H1 (cell line): ENCODE measurements at regions not wholly inside any gene's neighbourhood (a gene's known extent, or its start where the extent isn't known, plus 50 kb on each side); places are given as distances from the start of the nearest gene placed in this dataset.

Experiments
- CTCF ChIA-PET: fragments of 300-600 bp; sonication (Branson Sonifier 250); formaldehyde crosslinking; loops from one replicate; lab custom pipeline; 2021; ENCODE audit not compliant: partially characterized antibody; lab: Charles Lee
- POLR2A ChIA-PET: fragments of 300-600 bp; sonication (Branson Sonifier 250); formaldehyde crosslinking; loops from one replicate; lab custom pipeline; 2021; ENCODE audit warnings: inconsistent platforms; ENCODE audit not compliant: partially characterized antibody; lab: Charles Lee
- DNase-seq, 2 experiments: peaks; one replicate each; pipeline versions ENCODE4 v3.0.0 to v3.0.0-alpha.2; 2010 to 2022; ENCODE audit warnings: low spot score in 2 of 2, low read depth in 1 of 2, mixed read lengths in 1 of 2
- FAIRE-seq: peaks from 2 replicates; lab custom pipeline; 2011; peaks lifted over from hg19 to GRCh38; lab: Jason Lieb, UNC
- H2AFZ ChIP-seq: 2 replicates; pipeline ENCODE4 v1.8.1; 2012; ENCODE audit warnings: low read length, inconsistent platforms
- H2AK5ac ChIP-seq: 2 replicates; pipeline ENCODE4 v1.6.1; 2013; ENCODE audit warnings: low read depth, low read length
- H2BK120ac ChIP-seq: replicated peaks from 2 replicates; pipeline ENCODE3; 2013; ENCODE audit warnings: low read depth, low read length, inconsistent platforms
- H2BK12ac ChIP-seq: 2 replicates; pipeline ENCODE4 v1.6.1; 2013; ENCODE audit warnings: low read depth, low read length
- H2BK15ac ChIP-seq: 2 replicates; pipeline ENCODE4 v1.6.1; 2013; ENCODE audit warnings: low read length
- H2BK20ac ChIP-seq: 2 replicates; pipeline ENCODE4 v1.6.1; 2013; ENCODE audit warnings: low read length
- H2BK5ac ChIP-seq: 2 replicates; pipeline ENCODE4 v1.6.1; 2013; ENCODE audit warnings: low read depth, low read length
- H3K14ac ChIP-seq: 2 replicates; pipeline ENCODE4 v1.6.1; 2013; ENCODE audit warnings: inconsistent platforms; ENCODE audit not compliant: insufficient read length
- H3K18ac ChIP-seq: 2 replicates; pipeline ENCODE4 v1.6.1; 2013; ENCODE audit warnings: low read length; ENCODE audit errors: extremely low read depth
- H3K23ac ChIP-seq: 2 replicates; pipeline ENCODE4 v1.6.1; 2013; ENCODE audit warnings: inconsistent platforms; ENCODE audit not compliant: insufficient read length
- H3K23me2 ChIP-seq: 2 replicates; pipeline ENCODE4 v1.6.1; 2013; ENCODE audit warnings: low read depth, low read length
- H3K27ac ChIP-seq: 2 replicates; pipeline ENCODE4 v1.6.1; 2011; ENCODE audit warnings: low read depth, low read length, inconsistent platforms
- H3K27me3 ChIP-seq, 4 experiments: replicated peaks in 1 of 4; 1 replicate in 1 of 4; 2 replicates in 3 of 4; pipeline versions ENCODE4 v1.6.1 to v1.8.1; 2011 to 2013; ENCODE audit warnings: low read length in 3 of 4, mild to moderate bottlenecking in 3 of 4, inconsistent platforms in 2 of 4, mixed read lengths in 2 of 4, moderate library complexity in 1 of 4; ENCODE audit not compliant: control insufficient read depth in 3 of 4, insufficient read depth in 3 of 4; ENCODE audit errors: extremely low read depth in 1 of 4
- H3K36me3 ChIP-seq, 4 experiments: 2 replicates each; pipeline versions ENCODE4 v1.6.1 to v1.8.1; 2011 to 2013; ENCODE audit warnings: mild to moderate bottlenecking in 4 of 4, low read length in 3 of 4, moderate library complexity in 2 of 4, control low read depth in 1 of 4, inconsistent platforms in 1 of 4; ENCODE audit not compliant: insufficient read depth in 4 of 4, control insufficient read depth in 2 of 4
- H3K4ac ChIP-seq: replicated peaks from 2 replicates; pipeline ENCODE3; 2013; ENCODE audit warnings: low read length, low read depth, mixed read lengths, inconsistent platforms; ENCODE audit not compliant: insufficient read length
- H3K4me1 ChIP-seq, 4 experiments: replicated peaks in 1 of 4; 1 replicate in 1 of 4; 2 replicates in 3 of 4; pipeline versions ENCODE4 v1.6.1 to v1.8.1; 2011 to 2013; ENCODE audit warnings: low read length in 3 of 4, inconsistent platforms in 2 of 4, mixed read lengths in 1 of 4; ENCODE audit not compliant: insufficient read depth in 4 of 4, control insufficient read depth in 3 of 4
- H3K4me2 ChIP-seq, 2 experiments: 2 replicates each; pipeline versions ENCODE4 v1.6.1 to v1.8.1; 2011 to 2013; ENCODE audit warnings: low read depth in 2 of 2, low read length in 2 of 2, control low read depth in 1 of 2, inconsistent platforms in 1 of 2, mild to moderate bottlenecking in 1 of 2; ENCODE audit not compliant: insufficient read depth in 1 of 2
- H3K4me3 ChIP-seq, 4 experiments: fragments of 200-600, 300-600 bp in 1 of 4; sonication (generic), shearing (Covaris generic), sonication (Bioruptor Twin) in 1 of 4; 2 replicates each; pipeline versions ENCODE4 v1.5.1 to v1.8.1; 2011 to 2016; ENCODE audit warnings: low read length in 4 of 4, low read depth in 3 of 4, control low read depth in 2 of 4, inconsistent platforms in 2 of 4, mild to moderate bottlenecking in 2 of 4, mixed read lengths in 1 of 4, moderate library complexity in 1 of 4; ENCODE audit not compliant: insufficient read depth in 2 of 4; ENCODE audit errors: extremely low read depth in 1 of 4
- H3K56ac ChIP-seq: replicated peaks from 2 replicates; pipeline ENCODE3; 2013; ENCODE audit warnings: low read depth, mild to moderate bottlenecking, mixed read lengths, low read length, inconsistent platforms; ENCODE audit not compliant: insufficient read length
- H3K79me1 ChIP-seq: 2 replicates; pipeline ENCODE4 v1.6.1; 2013; ENCODE audit warnings: low read depth, low read length, control low read depth
- H3K79me2 ChIP-seq, 2 experiments: 2 replicates each; pipeline versions ENCODE4 v1.6.1 to v1.8.1; 2012 to 2013; ENCODE audit warnings: low read length in 2 of 2, mild to moderate bottlenecking in 2 of 2, inconsistent platforms in 1 of 2; ENCODE audit not compliant: insufficient read depth in 2 of 2, control insufficient read depth in 1 of 2
- H3K9ac ChIP-seq, 4 experiments: replicated peaks in 1 of 4; 1 replicate in 1 of 4; 2 replicates in 3 of 4; pipeline versions ENCODE4 v1.6.1 to v1.8.1; 2011 to 2013; ENCODE audit warnings: low read depth in 3 of 4, low read length in 3 of 4, control low read depth in 2 of 4, mild to moderate bottlenecking in 2 of 4, moderate library complexity in 2 of 4, inconsistent platforms in 1 of 4; ENCODE audit errors: extremely low read depth in 1 of 4
- H3K9me3 ChIP-seq, 2 experiments: 2 replicates each; pipeline versions ENCODE4 v1.6.1 to v1.8.1; 2012 to 2013; ENCODE audit warnings: mild to moderate bottlenecking in 2 of 2, moderate library complexity in 2 of 2, control low read depth in 1 of 2, inconsistent platforms in 1 of 2, low read depth in 1 of 2, low read length in 1 of 2, mixed read lengths in 1 of 2; ENCODE audit not compliant: insufficient read depth in 2 of 2
- H4K20me1 ChIP-seq, 2 experiments: replicated peaks in 1 of 2; 2 replicates each; pipeline versions ENCODE3 to v1.8.1; 2011 to 2013; ENCODE audit warnings: inconsistent platforms in 2 of 2, low read length in 2 of 2, mild to moderate bottlenecking in 1 of 2; ENCODE audit not compliant: insufficient read depth in 2 of 2, control insufficient read depth in 1 of 2
- H4K5ac ChIP-seq: 2 replicates; pipeline ENCODE4 v1.6.1; 2013; ENCODE audit warnings: low read length, low read depth, mixed read lengths, inconsistent platforms; ENCODE audit not compliant: insufficient read length
- H4K8ac ChIP-seq: 2 replicates; pipeline ENCODE4 v1.8.0; 2013; ENCODE audit warnings: mild to moderate bottlenecking, moderate library complexity, low read length, inconsistent platforms; ENCODE audit not compliant: insufficient read depth; ENCODE audit errors: extremely low read depth
- H4K91ac ChIP-seq: replicated peaks from 2 replicates; pipeline ENCODE3; 2013; ENCODE audit warnings: low read length, mixed read lengths, inconsistent platforms; ENCODE audit not compliant: insufficient read length
- CREB1 ChIP-seq: IDR thresholded peaks from 2 replicates; pipeline ENCODE4 v1.6.1; 2012; ENCODE audit warnings: inconsistent platforms
- HDAC2 ChIP-seq, 2 experiments: fragments of 300-600 bp in 1 of 2; sonication (generic) in 1 of 2; IDR thresholded peaks; 2 replicates each; pipeline ENCODE4 v1.6.1; 2011 to 2012; ENCODE audit warnings: low read depth in 2 of 2, low read length in 2 of 2, mild to moderate bottlenecking in 2 of 2, moderate library complexity in 2 of 2, borderline replicate concordance in 1 of 2, inconsistent platforms in 1 of 2
- JUND ChIP-seq: IDR thresholded peaks from 2 replicates; pipeline ENCODE4 v1.6.1; 2011; ENCODE audit warnings: mild to moderate bottlenecking, improper control_type of control experiment, low read length
- KDM4A ChIP-seq: IDR thresholded peaks from one replicate; pipeline ENCODE4 v1.7.1; 2012; ENCODE audit warnings: low read depth, mild to moderate bottlenecking, moderate library complexity, low read length, inconsistent platforms; ENCODE audit not compliant: severe bottlenecking
- SIRT6 ChIP-seq: IDR thresholded peaks from one replicate; pipeline ENCODE4 v1.7.1; 2012; ENCODE audit warnings: low read length, inconsistent platforms
- SRF ChIP-seq: IDR thresholded peaks from 2 replicates; pipeline ENCODE4 v1.6.1; 2011; ENCODE audit warnings: mild to moderate bottlenecking, low read depth, low read length, moderate library complexity
- TCF12 ChIP-seq: IDR thresholded peaks from 2 replicates; pipeline ENCODE4 v1.6.1; 2011; ENCODE audit warnings: low read depth, mild to moderate bottlenecking, low read length
- YY1 ChIP-seq: IDR thresholded peaks from 2 replicates; pipeline ENCODE4 v1.6.1; 2011; ENCODE audit warnings: low read depth, mild to moderate bottlenecking, low read length
- WGBS, 2 experiments: shearing (Covaris generic) in 1 of 2; methylation state at CpG; one replicate each; pipeline versions ENCODE4 v1.1.6 to v1.1.7; 2013 to 2015; ENCODE audit warnings: low lambda C conversion rate in 2 of 2, mixed read lengths in 2 of 2, inconsistent platforms in 1 of 2, low coverage in 1 of 2, missing lambda C conversion rate in 1 of 2; ENCODE audit not compliant: insufficient replicate concordance in 2 of 2, insufficient coverage in 1 of 2, insufficient read length in 1 of 2; ENCODE audit errors: extremely low coverage in 1 of 2, missing lambda C conversion rate in 1 of 2; 5-methylcytosine and 5-hydroxymethylcytosine counted together
- TF ChIP-seq, protein P1 (sequence below), 3 experiments: IDR thresholded peaks; 1 replicate in 2 of 3; 2 replicates in 1 of 3; pipeline versions ENCODE4 v1.5.1 to v1.6.1; 2011; ENCODE audit warnings: low read length in 3 of 3, mild to moderate bottlenecking in 3 of 3, inconsistent platforms in 2 of 3, low read depth in 1 of 3, moderate library complexity in 1 of 3; ENCODE audit not compliant: insufficient read depth in 1 of 3; ENCODE audit errors: control extremely low read depth in 1 of 3
- TF ChIP-seq, protein P2 (sequence below): IDR thresholded peaks from 2 replicates; pipeline ENCODE4 v1.6.1; 2011; ENCODE audit warnings: low read depth, mild to moderate bottlenecking, low read length; ENCODE audit not compliant: insufficient read depth

DNA sequence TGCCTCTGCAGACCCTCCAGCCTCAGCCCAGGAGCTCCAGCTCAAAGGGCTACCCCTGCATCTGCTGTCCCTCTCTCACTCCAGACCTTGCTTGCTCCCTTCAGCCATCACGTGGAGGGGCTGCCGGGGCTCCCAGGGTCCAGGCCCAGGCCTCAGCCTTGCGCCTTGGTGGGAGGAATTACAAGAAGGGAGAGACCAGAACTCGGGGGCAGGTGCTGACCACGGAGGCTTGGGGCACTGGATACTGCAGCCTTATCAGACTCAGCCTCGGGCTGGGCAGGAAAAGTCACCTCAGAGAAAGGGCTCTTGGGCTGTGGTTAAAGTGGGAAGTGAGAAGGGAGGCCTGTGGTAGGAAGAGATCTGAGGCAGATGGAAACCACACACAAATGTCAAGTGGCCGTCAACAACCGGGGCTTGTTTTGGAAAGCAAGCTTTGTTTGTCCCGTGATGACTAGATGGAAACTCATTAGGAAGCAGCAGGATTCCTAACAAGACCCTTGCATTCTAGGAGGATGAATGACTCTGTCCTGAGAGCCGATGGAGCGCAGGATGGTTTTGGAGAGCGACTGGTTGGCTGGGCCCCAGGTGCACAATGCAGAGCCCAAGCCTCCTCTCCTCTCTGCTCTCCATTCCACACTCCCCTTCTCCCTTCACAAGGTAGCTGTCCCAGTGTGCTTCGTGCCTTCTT is 1321.7 kb downstream of the TBC1D22A start:
- Histone ChIP-seq H3K4me2 (no peak overlapping the region), H2BK120ac (no peak overlapping the region), H3K4ac (no peak overlapping the region), H4K91ac (no peak overlapping the region), H3K79me1 (no peaks in the 10 kb centered on the region; the same call in 1 of the 2 replicates), H3K79me2 (no peaks in the 10 kb centered on the region), H3K27ac (no peak overlapping the region), H2AFZ (no peak overlapping the region), H2BK12ac (no peak overlapping the region; the same call in 1 of the 2 replicates), H4K8ac (no peak overlapping the region; the same call in 1 of the 2 replicates), H3K4me1 (peaks cover 0 to 11% (median 2%) of the 10 kb centered on the region in 4 experiments; a peak in 1 of 7 replicates), H3K56ac (no peak overlapping the region), H3K9me3 (no peaks in the 10 kb centered on the region), H3K18ac (no peak overlapping the region; the same call in none of the 2 replicates), H2BK20ac (no peak overlapping the region), H3K23me2 (peaks cover 3% of the 10 kb centered on the region; the same call in 1 of the 2 replicates), H3K4me3 (no peak overlapping the region), H2AK5ac (no peak overlapping the region), H3K36me3 (no peaks in the 10 kb centered on the region), H3K14ac (no peak overlapping the region), H4K20me1 (no peaks in the 10 kb centered on the region), H2BK5ac (no peak overlapping the region), H2BK15ac (0 out of 2 replicates have a peak overlapping the region, but pooled peaks have one; percentile 54), H3K23ac (no peak overlapping the region), H3K27me3 (0 out of 7 replicates have a peak, but pooled peaks cover 0 to 3% (median 1%) of the 10 kb centered on the region in 4 experiments), H4K5ac (no peak overlapping the region), H3K9ac (no peak overlapping the region)
- DNase-seq (no peak), FAIRE-seq (no peak)
- WGBS, 2 experiments, result 86% methylated on average over 11 of the region's 13 CpGs; no CpG with 5 or more reads in 1 of the 2 experiments
- POLR2A ChIA-PET, result no interaction called here
- CTCF ChIA-PET, result no interaction called here
- no peak for TF ChIP-seq CREB1
- no peak for TF ChIP-seq SIRT6
- TF ChIP-seq KDM4A, result no peak
- TF ChIP-seq JUND, result no peak
- TF ChIP-seq, protein P1, sequence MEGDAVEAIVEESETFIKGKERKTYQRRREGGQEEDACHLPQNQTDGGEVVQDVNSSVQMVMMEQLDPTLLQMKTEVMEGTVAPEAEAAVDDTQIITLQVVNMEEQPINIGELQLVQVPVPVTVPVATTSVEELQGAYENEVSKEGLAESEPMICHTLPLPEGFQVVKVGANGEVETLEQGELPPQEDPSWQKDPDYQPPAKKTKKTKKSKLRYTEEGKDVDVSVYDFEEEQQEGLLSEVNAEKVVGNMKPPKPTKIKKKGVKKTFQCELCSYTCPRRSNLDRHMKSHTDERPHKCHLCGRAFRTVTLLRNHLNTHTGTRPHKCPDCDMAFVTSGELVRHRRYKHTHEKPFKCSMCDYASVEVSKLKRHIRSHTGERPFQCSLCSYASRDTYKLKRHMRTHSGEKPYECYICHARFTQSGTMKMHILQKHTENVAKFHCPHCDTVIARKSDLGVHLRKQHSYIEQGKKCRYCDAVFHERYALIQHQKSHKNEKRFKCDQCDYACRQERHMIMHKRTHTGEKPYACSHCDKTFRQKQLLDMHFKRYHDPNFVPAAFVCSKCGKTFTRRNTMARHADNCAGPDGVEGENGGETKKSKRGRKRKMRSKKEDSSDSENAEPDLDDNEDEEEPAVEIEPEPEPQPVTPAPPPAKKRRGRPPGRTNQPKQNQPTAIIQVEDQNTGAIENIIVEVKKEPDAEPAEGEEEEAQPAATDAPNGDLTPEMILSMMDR (IDR thresholded peaks at IDR 0.05; ENCODE audit: control extremely low read depth in 1 of 3, insufficient read depth in 1 of 3, low read depth in 1 of 3, low read length in 3 of 3), result no peak
- no peak for TF ChIP-seq SRF
- TF ChIP-seq TCF12, result no peak
- TF ChIP-seq HDAC2 (IDR thresholded peaks at IDR 0.05; ENCODE audit: borderline replicate concordance in 1 of 2, low read depth in 2 of 2, low read length in 2 of 2), result no peak
- TF ChIP-seq, protein P2, sequence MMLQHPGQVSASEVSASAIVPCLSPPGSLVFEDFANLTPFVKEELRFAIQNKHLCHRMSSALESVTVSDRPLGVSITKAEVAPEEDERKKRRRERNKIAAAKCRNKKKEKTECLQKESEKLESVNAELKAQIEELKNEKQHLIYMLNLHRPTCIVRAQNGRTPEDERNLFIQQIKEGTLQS, result no peak
- no peak for TF ChIP-seq YY1
